ENCODE measurements at regions not wholly inside any gene's neighbourhood (a gene's known extent, or its start where the extent isn't known, plus 50 kb on each side); places are given as distances from the start of the nearest gene placed in this dataset.
"Not testable (repeated sequence)": the region's sequence is repeated elsewhere in the genome, so short reads cannot be mapped to it uniquely, and the experiment has no call there.

DNA sequence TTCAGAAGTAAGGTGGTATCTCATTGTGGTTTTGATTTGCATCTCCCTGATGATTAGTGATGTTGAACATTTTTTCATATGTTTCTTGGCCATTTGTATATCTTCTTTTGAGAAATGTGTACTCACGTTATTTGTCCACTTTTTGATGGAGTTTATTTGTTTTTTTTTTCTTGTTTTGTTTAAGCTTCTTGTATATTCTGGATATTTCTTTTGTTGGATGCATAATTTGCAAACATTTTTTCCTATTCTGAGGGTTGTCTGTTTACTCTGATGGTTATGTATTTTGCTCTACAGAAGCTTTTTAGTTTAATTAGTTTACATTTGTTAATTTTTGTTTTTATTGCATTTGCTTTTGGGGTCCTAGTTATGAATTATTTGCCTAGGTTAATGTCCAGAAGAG lies 927.4 kb upstream of the LRFN5 start:
- no peak for DNase-seq

DNA sequence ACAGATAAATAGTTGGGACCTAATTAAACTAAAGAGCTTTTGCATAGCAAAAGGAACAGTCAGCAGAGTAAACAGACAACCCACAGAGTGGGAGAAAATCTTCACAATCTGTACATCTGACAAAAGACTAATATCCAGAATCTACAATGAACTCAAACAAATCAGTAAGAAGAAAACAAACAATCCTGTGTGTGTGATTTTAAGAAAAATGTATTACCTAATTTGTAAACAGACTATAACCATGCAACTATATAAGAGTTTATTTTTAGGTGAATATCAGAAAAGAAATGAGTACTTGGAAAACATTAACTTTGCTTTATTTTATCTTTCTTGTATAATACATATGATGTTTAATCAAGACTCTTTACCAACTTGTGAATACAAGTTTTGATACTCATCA lies 929.5 kb upstream of the LRFN5 start:
- DNase-seq, result not testable (repeated sequence)

GRCh38 chr14:40674502-40674901 lies 932.2 kb upstream of the LRFN5 start:
- DNase-seq, result no peak

- no peak for DNase-seq
These were observed 950.4 kb upstream of the LRFN5 start for GRCh38 chr14:40656311-40656710.

DNA sequence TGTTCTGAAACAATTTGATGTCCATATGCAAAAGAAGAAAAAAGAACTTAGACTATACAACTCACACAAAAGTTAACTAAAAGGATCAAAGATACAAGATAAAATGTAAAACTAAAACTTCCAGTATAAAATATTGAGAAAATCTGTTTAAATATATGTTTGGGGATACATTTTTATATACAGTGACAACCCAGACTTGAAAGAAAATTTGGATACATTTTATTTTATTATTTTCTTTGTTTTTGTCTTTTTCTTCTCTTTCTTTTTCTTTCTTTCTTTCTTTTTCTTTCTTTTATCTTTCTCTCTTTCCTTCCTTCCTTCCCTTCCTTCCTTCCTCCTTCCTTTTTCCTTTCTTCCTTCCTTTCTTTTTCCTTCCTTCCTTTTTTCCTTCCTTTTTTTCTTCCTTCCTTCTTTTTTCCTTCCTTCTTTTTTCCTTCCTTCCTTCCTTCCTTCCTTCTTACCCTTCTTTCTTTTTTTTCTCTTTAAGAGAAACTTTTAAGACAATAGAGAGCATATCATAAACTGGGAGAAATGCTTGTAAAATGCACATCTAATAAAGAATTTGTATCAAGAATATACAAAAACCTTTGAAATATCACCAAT lies 954.5 kb upstream of the LRFN5 start:
- DNase-seq, result no peak

GRCh38 chr14:40630471-40630870 lies 976.2 kb upstream of the LRFN5 start:
- DNase-seq, result no peak

GRCh38 chr14:40629551-40630137 lies 977.0 kb upstream of the LRFN5 start:
- DNase-seq, result not testable (repeated sequence)

GRCh38 chr14:40629144-40629543 lies 977.5 kb upstream of the LRFN5 start:
- no peak for DNase-seq

GRCh38 chr14:40623643-40624042 lies 983.0 kb upstream of the LRFN5 start:
- no peak for DNase-seq

DNA sequence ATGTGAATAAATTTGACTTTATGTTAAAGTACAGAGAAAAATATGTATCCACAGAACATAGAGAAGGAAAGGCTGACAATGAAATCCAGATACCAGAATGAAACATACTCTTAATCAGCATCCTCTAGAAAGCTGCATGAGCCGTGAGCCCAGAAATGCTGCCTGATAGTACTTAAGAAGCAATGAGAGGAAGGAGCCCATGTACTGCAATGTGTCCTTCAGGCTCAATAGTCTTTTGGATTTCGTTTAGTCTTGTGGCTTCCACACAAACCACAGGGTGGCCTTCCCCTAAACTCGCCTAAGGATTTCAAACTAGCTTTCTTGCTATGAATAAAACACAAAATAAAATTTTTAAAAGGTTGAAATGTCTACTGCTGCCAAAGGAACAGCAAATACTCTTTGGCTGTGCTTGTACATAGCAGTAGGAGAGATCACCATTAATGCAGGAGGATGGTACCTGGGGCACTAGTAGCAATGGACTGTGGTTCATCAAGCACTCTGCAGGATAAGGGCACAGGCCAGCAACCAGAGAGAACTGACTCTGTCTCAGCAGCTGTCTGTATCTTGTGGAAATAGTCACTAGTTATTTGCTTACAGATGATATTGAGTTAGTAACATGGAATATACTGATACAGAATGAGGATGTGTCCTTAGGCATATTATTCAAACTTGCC lies 988.3 kb upstream of the LRFN5 start:
- no peak for DNase-seq

DNA sequence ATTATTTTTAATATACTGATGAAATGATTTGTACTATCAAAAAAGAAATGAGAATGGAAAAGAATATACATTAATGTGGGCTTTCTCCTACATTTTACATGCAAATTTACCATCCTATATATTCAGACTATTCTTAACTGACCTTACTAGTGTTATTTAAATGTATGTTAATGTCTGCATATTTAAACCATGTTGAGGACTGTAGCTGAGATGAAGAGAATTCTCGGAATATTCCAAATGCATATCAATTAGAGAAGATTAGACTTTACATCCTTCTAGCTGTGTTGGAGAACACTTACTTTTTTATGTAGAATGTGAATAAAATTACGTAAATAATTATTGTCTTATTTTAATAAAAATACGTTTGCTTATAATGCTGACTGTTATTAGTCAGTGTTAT lies 990.1 kb upstream of the LRFN5 start:
- DNase-seq, result no peak

DNA sequence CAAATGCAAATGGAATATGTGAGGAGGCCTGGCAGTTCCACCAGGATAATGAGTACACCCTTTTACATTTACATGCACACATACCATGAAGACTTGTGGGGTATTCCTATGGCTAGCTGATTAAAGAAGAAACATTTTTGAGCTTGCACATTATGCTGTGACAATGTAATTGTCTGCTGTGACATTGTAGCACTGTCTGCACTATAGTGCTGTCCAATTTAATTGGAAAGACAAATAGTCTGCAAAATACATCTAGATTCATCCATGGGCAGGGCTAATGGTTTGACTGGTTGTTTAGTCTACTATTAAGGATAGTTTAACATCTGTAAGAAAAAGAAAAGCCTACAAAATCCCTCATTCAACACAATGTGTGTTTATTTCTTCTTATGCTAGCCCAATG lies 1005.6 kb upstream of the LRFN5 start:
- no peak for DNase-seq

GRCh38 chr14:40599725-40600124 lies 1007.0 kb upstream of the LRFN5 start:
- DNase-seq, result no peak

DNA sequence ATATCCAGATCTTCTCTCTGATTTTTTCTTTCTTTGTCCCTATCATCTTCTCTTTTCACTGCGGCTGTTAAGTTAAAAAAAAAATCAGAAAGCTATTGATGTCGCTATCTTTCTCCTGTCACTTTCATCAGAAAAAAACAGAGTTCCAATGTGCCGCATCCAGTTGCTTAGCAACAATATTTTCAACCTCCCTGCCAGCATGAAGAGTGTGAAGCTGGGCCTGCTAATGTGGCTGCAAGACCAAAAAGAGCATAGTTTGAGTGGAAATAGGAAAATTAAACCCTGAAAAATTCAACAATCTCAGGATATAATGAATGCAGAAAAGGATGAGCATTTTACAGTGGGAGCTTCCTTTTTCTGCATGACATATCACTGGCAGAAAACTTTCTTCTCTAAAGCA lies 1025.4 kb upstream of the LRFN5 start:
- no peak for DNase-seq

GRCh38 chr14:40576880-40577478 lies 1029.7 kb upstream of the LRFN5 start:
- no peak for DNase-seq

- no peak for DNase-seq
These were observed 1031.9 kb upstream of the LRFN5 start for GRCh38 chr14:40574780-40575179.

GRCh38 chr14:40525314-40525713 lies 1081.4 kb upstream of the LRFN5 start:
- DNase-seq, result no peak

- DNase-seq, result no peak
These were observed 1083.6 kb upstream of the LRFN5 start for GRCh38 chr14:40523123-40523522.

GRCh38 chr14:40494483-40494882 lies 1062.2 kb upstream of the FBXO33 start:
- DNase-seq, result no peak

DNA sequence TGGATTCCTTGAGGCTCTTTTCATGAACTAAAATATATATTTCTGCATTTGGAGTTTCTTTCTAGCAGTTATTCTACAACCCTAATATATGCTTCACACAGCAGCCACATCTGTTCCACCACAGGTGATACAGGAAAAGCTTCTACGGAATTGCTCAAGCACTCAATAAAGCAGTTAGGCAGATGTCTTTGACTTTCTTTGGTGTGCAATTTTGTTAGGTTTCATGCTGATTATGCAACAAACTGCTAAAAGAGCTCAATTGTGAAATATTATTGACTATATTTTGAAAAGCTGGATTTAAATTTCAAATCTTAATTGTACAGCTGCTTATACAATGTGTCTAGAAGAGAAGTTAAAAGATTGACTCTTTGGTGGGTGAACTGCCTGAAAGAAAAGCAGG lies 1055.6 kb upstream of the FBXO33 start:
- no peak for DNase-seq

DNA sequence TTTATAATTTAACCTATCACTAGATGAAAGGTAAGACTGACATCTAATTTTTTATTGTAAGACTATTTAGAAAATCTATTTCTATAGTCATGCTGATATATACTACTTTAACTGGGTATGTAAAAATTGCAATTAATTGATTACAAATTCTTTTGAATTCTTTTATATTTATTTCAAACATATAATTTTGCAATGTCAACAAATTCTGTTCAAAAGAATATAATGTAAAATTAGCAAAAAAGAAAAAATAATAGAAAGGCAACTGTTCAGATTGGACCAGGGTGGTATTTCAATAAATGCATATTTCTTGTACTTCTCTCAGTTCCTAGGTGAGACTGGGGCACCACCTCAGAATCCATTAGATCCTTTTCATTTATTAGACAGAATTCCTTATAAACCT lies 1053.5 kb upstream of the FBXO33 start:
- DNase-seq, result no peak

DNA sequence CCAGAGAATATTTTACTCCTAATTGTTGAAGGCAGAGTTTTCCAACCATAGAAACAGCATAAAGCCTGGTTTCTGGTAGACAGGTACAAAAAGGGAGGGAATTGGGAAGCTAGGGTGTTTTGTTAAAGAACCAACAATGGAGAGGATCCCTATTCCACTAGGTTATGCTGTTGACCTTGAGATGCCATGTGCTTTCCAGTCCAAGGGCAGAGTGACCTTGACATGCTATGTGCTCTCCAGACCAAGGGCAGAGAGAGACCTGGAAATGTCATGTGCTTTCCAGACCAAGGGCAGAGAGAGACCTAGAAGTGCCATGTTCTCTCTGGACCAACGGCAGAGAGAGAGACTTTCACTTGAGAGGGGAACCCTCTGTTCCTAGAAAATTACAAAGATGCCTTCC lies 1043.8 kb upstream of the FBXO33 start:
- no peak for DNase-seq

- no peak for DNase-seq
These were observed 1035.7 kb upstream of the FBXO33 start for GRCh38 chr14:40467969-40468368.

DNA sequence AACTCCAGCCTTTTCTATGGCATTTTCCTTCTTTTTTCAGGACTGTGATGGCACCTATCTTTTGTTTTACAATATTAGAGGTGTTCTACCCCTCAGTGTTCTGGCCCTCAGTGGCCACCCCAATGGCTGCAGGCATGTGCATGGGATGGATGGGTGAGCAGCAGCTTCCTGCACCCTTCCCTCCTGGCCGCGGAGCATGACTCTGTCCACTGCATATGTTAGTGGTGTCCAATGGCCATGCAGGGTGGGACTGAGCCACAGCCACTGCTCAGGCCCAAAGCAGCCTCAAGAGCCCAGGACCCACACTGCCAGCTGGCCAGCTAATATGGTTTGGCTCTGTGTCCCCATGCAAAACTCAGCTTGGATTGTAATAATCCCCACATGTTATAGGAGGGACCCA lies 1032.3 kb upstream of the FBXO33 start:
- no peak for DNase-seq
